Activated CD4-positive, alpha-beta T cell treated with anti-CD3 and anti-CD28 coated beads for 36 hours (primary cell): ENCODE measurements at regions not wholly inside any gene's neighbourhood (a gene's known extent, or its start where the extent isn't known, plus 50 kb on each side); places are given as distances from the start of the nearest gene placed in this dataset.
"Not testable (repeated sequence)": the region's sequence is repeated elsewhere in the genome, so short reads cannot be mapped to it uniquely, and the experiment has no call there.

Experiments
- ATAC-seq: fragments of 200-7000 bp; cut with Tn5 transposase; one replicate; pipeline ENCODE4 v1.10.0; 2021; ENCODE audit warnings: mild to moderate bottlenecking, moderate library complexity
- CTCF ChIA-PET: fragments of 350-600 bp; sonication (Branson Sonifier 250); formaldehyde crosslinking; loops from one replicate; lab custom pipeline; 2021; ENCODE audit warnings: antibody characterized with exemption; lab: Charles Lee
- POLR2A ChIA-PET: fragments of 350-600 bp; sonication (Branson Sonifier 250); formaldehyde crosslinking; loops from one replicate; lab custom pipeline; 2021; ENCODE audit warnings: antibody characterized with exemption, inconsistent platforms; lab: Charles Lee
- DNase-seq: peaks from one replicate; pipeline ENCODE4 v3.0.0-alpha.2; 2020
- H3K27ac Mint-ChIP-seq: one replicate; pipeline ENCODE4 v1.8.0; 2021; ENCODE audit warnings: mixed read lengths
- H3K27me3 Mint-ChIP-seq: one replicate; pipeline ENCODE4 v1.8.0; 2021; ENCODE audit warnings: mixed read lengths
- H3K36me3 Mint-ChIP-seq: one replicate; pipeline ENCODE4 v1.8.0; 2021; ENCODE audit warnings: low read depth, mixed read lengths
- H3K4me1 Mint-ChIP-seq: one replicate; pipeline ENCODE4 v1.8.0; 2021; ENCODE audit warnings: mixed read lengths
- H3K4me3 Mint-ChIP-seq: one replicate; pipeline ENCODE4 v1.8.0; 2021; ENCODE audit warnings: mild to moderate bottlenecking, moderate library complexity, mixed read lengths
- H3K9me3 Mint-ChIP-seq: one replicate; pipeline ENCODE4 v1.8.0; 2021; ENCODE audit warnings: low read depth, mixed read lengths
- intact Hi-C, 2 experiments: fragments of 100-400 bp; cut with DNase I in 1 of 2; cut with micrococcal nuclease in 1 of 2; formaldehyde crosslinking; loops; one replicate each; pipeline versions ENCODE4 v1.14.2 to v1.15.1; 2022 to 2024; cut with DNase I, micrococcal nuclease

DNA sequence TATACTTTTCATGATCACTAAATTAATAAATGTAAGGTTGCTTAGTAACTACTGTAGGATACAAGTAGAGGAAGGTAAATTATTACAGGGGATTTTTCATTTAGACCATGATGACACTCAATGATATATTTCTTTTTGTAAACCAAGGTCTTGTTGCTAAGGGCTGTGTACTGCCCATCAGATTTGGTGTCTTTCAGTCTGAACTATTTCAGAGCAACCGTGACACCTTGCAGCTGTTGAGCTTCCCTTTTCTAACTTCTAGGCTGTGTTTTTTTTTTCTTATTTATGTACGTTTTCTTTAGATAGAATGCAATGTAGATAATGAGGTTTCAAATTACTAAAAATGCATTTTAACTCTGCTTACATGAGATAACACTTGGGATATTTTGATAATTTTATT, 292.0 kb upstream of the MBL2 start:
- CTCF ChIA-PET, result no interaction called here
- H3K4me1 Mint-ChIP-seq, result no peaks in the 10 kb centered on the region
- H3K27ac Mint-ChIP-seq, result no peak overlapping the region
- POLR2A ChIA-PET, result no interaction called here
- no peak for DNase-seq
- intact Hi-C loops, result no loop called here
- no peak for ATAC-seq
- H3K4me3 Mint-ChIP-seq, result no peak overlapping the region
- H3K9me3 Mint-ChIP-seq, result peaks cover 4% of the 10 kb centered on the region
- H3K36me3 Mint-ChIP-seq, result no peaks in the 10 kb centered on the region
- H3K27me3 Mint-ChIP-seq, result no peaks in the 10 kb centered on the region

DNA sequence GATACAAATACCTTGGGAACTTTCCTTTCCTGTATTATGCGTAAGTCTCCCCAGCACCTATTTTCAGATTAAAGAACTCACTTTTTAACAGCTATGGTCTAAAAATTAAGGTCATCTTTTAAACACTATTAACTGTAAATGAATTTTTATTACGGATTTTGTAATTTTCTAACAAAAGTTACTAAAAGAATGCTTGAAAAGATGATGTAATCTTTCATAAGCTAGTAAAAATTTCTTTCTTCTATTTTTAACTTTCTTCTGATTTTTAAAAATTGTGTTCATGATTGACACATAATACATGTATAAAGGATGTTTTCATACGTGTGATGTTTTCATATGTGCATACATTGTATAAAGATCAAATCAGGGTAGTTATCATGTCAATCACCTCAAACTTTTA, 291.2 kb upstream of the MBL2 start:
- intact Hi-C loops, result no loop called here
- Mint-ChIP-seq H3K9me3 (peaks cover 5% of the 10 kb centered on the region), H3K27ac (no peak overlapping the region), H3K4me1 (no peaks in the 10 kb centered on the region), H3K4me3 (no peak overlapping the region), H3K36me3 (no peaks in the 10 kb centered on the region), H3K27me3 (no peaks in the 10 kb centered on the region)
- no peak for DNase-seq
- POLR2A ChIA-PET, result no interaction called here
- CTCF ChIA-PET, result no interaction called here
- no peak for ATAC-seq

DNA sequence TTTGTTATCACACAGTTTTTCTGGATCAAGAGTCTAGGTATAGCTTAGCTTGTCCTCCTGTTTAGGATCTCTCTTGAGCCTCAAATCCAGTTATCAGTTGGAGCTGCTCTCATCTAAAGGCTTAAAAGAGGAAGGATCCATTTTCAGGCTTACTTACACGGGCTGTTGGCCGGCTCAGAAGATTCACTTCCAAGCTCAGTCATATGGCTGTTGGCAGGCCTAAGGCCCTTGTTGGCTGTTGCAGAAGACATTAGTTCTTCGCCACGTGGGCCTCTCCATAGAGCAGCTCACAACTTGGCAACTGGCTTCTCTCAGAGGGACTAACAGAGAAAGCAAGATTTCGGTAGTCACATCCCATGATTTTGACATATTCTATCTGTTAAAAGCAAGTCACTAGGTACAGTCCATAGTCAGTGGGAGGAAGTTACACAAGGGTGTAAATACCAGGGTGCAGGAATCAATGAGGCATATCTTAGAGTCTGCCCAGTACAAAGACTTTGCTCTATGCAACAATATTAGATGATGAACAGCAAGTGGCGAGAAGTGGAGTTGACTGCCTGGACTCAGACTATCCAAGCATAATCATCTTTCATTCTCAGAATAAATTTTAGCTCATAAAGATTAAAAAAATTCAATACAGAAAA, 280.1 kb upstream of the MBL2 start:
- Mint-ChIP-seq H3K27ac (no peak overlapping the region), H3K4me3 (no peak overlapping the region), H3K4me1 (no peaks in the 10 kb centered on the region), H3K27me3 (no peaks in the 10 kb centered on the region), H3K36me3 (no peaks in the 10 kb centered on the region), H3K9me3 (peaks cover 2% of the 10 kb centered on the region)
- no peak for DNase-seq
- intact Hi-C loops, result no loop called here
- CTCF ChIA-PET, result no interaction called here
- POLR2A ChIA-PET, result no interaction called here
- no peak for ATAC-seq

DNA sequence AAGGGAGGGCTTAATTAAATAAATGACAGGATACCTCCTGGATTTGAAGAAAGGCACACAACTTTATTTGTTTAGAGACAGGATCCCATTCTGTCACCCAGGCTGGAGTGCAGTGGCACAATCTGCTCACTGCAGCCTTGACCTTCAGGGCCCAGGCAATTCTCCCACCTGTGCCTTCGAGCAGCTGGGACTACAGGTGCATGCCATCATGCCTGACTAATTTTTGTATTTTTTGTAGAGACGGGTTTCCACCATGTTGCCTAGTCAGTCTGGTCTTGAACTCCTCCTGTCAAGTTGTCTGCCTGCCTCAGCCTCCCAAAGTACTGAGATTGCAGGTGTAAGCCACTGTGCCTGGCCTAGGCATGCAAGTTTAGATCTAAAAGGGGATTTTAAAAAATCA, 272.7 kb upstream of the MBL2 start:
- POLR2A ChIA-PET, result no interaction called here
- no peak for ATAC-seq
- no peaks in the 10 kb centered on the region for H3K4me1 Mint-ChIP-seq
- H3K36me3 Mint-ChIP-seq, result no peaks in the 10 kb centered on the region
- no peak overlapping the region for H3K27ac Mint-ChIP-seq
- intact Hi-C loops, result no loop called here
- no peaks in the 10 kb centered on the region for H3K9me3 Mint-ChIP-seq
- H3K4me3 Mint-ChIP-seq, result no peak overlapping the region
- CTCF ChIA-PET, result no interaction called here
- DNase-seq, result no peak
- no peaks in the 10 kb centered on the region for H3K27me3 Mint-ChIP-seq

DNA sequence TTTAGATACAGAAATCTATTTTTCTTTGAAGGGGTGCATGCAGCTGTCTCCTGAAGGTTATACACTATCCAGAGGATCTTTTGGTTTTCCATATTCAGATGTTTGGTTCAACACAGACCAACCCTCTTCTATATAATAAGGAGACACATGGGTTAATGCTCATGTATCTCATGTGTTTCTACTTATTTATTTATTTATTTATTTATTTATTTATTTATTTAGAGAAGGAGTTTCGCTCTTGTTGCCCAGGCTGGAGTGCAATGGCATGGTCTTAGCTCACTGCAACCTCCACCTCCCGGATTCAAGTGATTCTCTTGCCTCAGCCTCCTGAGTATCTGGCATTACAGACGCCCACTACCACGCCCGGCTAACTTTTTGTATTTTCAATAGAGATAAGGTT, 263.2 kb upstream of the MBL2 start:
- ATAC-seq, H3K27me3 Mint-ChIP-seq, H3K4me1 Mint-ChIP-seq, POLR2A ChIA-PET, DNase-seq, H3K27ac Mint-ChIP-seq, intact Hi-C loops, H3K36me3 Mint-ChIP-seq, H3K9me3 Mint-ChIP-seq, H3K4me3 Mint-ChIP-seq: not testable (repeated sequence)
- CTCF ChIA-PET, result interaction anchor here (1.0 kb wide), 1 partner anchor 8 kb away, joined by 3 read pairs; no protein-coding TSS in a partner anchor

DNA sequence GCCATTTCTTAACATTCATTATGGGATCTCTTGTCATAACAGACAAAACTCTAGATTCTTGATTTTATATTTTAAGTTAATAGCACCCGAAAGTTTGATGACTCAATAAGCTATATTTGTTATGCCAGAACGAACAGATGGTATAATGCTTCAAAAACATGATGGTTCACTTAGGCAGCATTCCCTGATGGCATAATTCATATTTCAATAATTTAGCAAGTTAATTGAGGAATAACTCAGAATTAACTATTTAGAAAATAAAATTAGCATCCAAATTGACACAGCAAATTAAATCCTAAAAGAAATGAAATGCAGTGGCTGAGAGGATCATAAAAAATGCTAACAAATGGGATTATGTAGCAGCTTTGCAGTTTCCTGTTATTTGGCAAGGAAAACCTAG, 260.8 kb upstream of the MBL2 start:
- POLR2A ChIA-PET, result no interaction called here
- no peaks in the 10 kb centered on the region for H3K9me3 Mint-ChIP-seq
- H3K36me3 Mint-ChIP-seq, result no peaks in the 10 kb centered on the region
- CTCF ChIA-PET, result no interaction called here
- ATAC-seq (no peak), DNase-seq (no peak)
- intact Hi-C loops, result no loop called here
- H3K27me3 Mint-ChIP-seq, result no peaks in the 10 kb centered on the region
- H3K4me1 Mint-ChIP-seq, result no peaks in the 10 kb centered on the region
- H3K27ac Mint-ChIP-seq, result no peak overlapping the region
- no peak overlapping the region for H3K4me3 Mint-ChIP-seq

DNA sequence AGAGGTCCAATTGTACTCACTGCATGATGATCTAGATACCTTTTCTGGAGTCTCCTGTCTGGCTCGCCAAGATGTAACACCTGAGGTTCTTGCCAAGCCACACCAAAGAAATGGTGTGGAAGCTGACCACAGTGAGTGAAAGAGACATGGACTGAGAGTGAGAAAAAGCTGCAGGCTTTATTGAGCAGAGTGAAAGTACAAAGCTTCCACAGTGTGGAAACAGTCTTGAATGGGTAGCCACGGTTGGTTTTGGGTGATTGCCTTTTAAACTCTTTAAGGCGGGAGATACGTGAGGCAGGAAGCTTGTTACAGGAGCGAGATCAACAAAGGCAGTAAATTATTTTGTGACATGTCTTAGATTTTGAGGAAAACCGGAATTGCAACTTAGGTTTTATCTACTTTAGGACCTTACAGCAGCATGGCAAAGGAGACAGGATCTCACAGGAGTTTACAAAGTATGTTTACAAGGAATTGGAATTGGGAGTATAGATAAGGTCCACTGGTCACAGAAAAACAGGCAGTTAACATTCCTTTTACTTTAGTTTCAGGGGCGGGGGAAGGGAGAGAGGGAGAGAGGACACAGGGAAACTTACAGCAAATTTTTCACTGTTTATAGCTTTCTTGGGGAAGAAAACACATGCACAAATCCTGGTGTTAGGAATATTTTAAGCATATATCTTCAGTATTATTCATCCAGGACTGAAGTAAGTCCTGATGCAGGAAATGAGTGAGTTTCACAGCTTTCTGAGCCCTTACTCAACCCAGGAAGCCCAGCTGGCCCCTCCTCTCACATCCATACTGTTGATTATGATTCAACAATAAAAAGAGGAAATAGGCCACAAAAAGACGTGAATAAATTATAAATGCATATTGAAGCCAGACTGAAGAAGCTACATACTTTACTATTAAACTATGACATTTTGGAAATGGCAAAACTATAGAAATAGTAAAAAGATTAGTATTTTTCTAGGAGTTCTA, 257.6 kb upstream of the MBL2 start:
- DNase-seq, H3K4me3 Mint-ChIP-seq, ATAC-seq, H3K27me3 Mint-ChIP-seq, H3K4me1 Mint-ChIP-seq, H3K27ac Mint-ChIP-seq, intact Hi-C loops, H3K9me3 Mint-ChIP-seq, CTCF ChIA-PET, H3K36me3 Mint-ChIP-seq, POLR2A ChIA-PET: not testable (repeated sequence)

DNA sequence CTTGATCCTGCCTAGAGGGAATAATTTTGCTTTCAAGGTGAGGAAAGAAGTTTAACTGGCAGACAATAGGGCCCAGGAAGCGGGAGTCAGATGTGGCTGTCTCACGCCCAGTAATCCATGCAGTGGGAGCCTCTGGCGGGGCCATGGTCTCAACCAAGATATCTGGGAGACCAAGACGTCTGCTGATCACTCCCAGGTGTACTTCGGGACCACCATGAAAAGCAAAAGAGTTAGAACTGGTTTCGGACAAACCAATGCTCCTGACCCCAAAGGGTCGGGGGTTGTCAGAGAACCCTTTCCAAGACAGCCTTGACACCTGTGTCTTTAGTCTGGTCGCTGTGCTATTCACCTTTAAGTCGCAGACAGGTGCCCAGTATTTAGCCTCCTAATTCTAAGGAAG, 256.9 kb upstream of the MBL2 start:
- ChIA-PET CTCF (no interaction called here), POLR2A (no interaction called here)
- Mint-ChIP-seq H3K9me3 (no peaks in the 10 kb centered on the region), H3K27ac (no peak overlapping the region), H3K27me3 (no peaks in the 10 kb centered on the region), H3K4me1 (no peaks in the 10 kb centered on the region), H3K36me3 (no peaks in the 10 kb centered on the region), H3K4me3 (no peak overlapping the region)
- no peak for ATAC-seq
- intact Hi-C loops, result no loop called here
- DNase-seq, result no peak

DNA sequence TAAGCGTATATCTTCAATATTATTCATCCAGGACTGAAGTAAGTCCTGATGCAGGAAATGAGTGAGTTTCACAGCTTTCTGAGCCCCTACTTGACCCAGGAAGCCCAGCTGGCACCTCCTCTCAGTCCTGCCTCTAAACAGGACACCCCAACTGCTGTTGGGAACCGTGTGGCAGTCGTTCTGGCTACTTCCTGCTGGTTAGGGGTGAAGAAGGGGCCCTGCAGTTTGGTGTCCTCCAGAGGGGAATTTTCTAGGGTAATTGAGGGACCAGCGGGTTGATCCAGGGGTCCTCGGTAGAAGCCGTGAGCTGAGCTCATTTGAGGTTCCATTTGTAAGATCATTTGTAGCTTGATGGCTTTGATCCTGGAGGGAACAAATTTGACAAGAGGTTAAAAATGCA, 253.2 kb upstream of the MBL2 start:
- intact Hi-C loops, H3K9me3 Mint-ChIP-seq, H3K27ac Mint-ChIP-seq, H3K4me3 Mint-ChIP-seq, POLR2A ChIA-PET, ATAC-seq, H3K27me3 Mint-ChIP-seq, H3K4me1 Mint-ChIP-seq, H3K36me3 Mint-ChIP-seq, DNase-seq, CTCF ChIA-PET: not testable (repeated sequence)

DNA sequence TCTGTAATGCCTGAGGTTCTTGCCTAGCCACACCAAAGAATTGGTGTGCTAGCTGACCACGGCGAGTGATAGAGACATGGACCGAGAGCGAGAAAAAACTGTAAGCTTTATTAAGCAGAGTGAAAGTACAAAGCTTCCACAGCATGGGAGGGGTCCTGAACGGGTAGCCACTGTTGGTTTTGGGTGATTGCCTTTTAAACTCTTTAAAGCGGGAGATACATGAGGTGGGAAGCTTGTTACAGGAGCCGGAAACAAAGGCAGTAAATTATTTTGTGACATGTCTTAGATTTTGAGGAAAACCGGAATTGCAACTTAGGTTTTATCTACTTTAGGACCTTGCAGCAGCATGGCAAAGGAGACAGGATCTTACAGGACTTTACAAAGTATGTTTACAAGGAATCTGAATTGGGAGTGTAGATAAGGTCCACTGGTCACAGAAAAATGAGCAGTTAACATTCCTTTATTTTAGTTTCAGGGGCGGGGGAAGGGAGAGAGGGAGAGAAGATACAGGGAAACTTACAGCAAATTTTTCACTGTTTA, 252.7 kb upstream of the MBL2 start:
- H3K9me3 Mint-ChIP-seq, result no peaks in the 10 kb centered on the region
- H3K27ac Mint-ChIP-seq, result no peak overlapping the region
- H3K36me3 Mint-ChIP-seq, result no peaks in the 10 kb centered on the region
- H3K4me3 Mint-ChIP-seq, result no peak overlapping the region
- H3K27me3 Mint-ChIP-seq, result no peaks in the 10 kb centered on the region
- ChIA-PET POLR2A (no interaction called here), CTCF (no interaction called here)
- H3K4me1 Mint-ChIP-seq, result no peaks in the 10 kb centered on the region
- ATAC-seq (no peak), DNase-seq (no peak)
- intact Hi-C loops, result no loop called here

DNA sequence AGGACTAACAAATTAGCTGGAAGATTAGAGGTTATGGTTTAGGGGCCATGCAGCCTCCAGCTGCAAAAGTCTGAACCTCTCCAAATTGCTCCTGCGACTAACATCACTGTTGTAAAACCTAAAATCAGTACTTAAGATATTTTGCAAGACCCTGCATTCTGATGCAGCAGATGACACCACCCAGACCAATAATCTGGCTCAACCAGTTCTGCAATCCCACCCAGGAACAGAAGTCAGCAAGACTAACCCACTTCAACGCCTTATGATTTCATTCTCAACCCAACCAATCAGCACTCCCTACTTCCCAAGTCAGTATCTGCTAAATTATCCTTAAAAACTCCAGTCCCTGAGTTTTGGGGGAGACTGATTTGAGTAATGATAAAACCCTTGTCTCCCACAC, 250.8 kb upstream of the MBL2 start:
- ChIA-PET POLR2A (no interaction called here), CTCF (no interaction called here)
- Mint-ChIP-seq H3K27ac (no peak overlapping the region), H3K36me3 (no peaks in the 10 kb centered on the region), H3K4me3 (no peak overlapping the region), H3K9me3 (peaks cover under 1% of the 10 kb centered on the region), H3K4me1 (no peaks in the 10 kb centered on the region), H3K27me3 (no peaks in the 10 kb centered on the region)
- intact Hi-C loops, result no loop called here
- no peak for DNase-seq
- no peak for ATAC-seq

DNA sequence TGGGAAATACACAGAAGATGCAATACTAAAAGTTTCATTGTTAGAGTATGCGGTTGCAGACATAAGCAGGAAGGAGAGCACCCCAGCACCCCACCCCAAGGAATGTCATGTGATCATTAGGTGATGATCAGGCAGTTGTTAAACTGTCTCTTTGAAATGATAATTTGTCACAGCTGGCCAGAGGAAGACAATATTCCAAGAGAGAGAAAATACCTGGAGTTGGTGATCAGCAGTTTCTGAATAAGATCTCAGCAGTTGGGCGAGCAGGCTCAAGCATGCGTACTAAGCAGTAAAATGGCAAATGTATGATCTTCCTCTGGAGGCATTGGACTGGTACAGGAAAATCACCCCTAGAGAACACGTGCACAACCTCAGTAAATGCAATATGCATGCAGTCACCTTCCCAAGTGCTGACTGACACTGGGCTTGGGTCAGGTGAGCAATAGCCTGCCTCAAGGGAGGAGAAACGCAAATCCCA, 250.1 kb upstream of the MBL2 start:
- ATAC-seq, result no peak

More for the DNA sequence above, 250.1 kb upstream of the MBL2 start:
- Mint-ChIP-seq H3K36me3 (no peaks in the 10 kb centered on the region), H3K4me3 (no peak overlapping the region), H3K27ac (no peak overlapping the region), H3K4me1 (no peaks in the 10 kb centered on the region), H3K9me3 (peaks cover 2% of the 10 kb centered on the region), H3K27me3 (no peaks in the 10 kb centered on the region)
- POLR2A ChIA-PET, result no interaction called here
- no peak for DNase-seq
- intact Hi-C loops, result no loop called here
- CTCF ChIA-PET, result no interaction called here
